ENCODE measurements at regions not wholly inside any gene's neighbourhood (a gene's known extent, or its start where the extent isn't known, plus 50 kb on each side); places are given as distances from the start of the nearest gene placed in this dataset.

DNA sequence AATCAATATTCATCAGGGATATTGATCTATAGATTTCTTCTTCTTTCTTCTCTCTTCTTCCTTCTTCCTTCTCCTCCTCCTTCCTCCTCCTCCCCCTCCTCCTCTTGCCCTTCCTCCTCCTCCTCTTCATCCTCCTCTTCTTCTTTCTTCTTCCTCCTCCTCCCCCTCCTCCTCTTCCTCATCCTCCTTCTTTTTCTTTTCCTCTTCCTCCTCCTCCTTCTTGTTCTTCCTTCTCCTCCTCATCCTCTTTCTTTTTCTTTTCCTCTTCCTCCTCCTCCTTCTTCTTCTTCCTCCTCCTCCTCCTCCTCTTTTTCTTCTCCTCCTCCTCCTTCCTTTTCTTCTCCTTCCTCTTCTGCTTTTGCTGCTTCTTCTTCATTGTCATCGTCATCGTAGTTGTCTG lies 52.4 kb upstream of the SERINC1 start:
- H3K27ac ChIP-seq: no peak overlapping the region
- TF ChIP-seq ZFX (IDR thresholded peaks at IDR 0.05): no peak
- TF ChIP-seq, protein P1, sequence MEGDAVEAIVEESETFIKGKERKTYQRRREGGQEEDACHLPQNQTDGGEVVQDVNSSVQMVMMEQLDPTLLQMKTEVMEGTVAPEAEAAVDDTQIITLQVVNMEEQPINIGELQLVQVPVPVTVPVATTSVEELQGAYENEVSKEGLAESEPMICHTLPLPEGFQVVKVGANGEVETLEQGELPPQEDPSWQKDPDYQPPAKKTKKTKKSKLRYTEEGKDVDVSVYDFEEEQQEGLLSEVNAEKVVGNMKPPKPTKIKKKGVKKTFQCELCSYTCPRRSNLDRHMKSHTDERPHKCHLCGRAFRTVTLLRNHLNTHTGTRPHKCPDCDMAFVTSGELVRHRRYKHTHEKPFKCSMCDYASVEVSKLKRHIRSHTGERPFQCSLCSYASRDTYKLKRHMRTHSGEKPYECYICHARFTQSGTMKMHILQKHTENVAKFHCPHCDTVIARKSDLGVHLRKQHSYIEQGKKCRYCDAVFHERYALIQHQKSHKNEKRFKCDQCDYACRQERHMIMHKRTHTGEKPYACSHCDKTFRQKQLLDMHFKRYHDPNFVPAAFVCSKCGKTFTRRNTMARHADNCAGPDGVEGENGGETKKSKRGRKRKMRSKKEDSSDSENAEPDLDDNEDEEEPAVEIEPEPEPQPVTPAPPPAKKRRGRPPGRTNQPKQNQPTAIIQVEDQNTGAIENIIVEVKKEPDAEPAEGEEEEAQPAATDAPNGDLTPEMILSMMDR (conservative IDR thresholded peaks at IDR 0.05): no peak

DNA sequence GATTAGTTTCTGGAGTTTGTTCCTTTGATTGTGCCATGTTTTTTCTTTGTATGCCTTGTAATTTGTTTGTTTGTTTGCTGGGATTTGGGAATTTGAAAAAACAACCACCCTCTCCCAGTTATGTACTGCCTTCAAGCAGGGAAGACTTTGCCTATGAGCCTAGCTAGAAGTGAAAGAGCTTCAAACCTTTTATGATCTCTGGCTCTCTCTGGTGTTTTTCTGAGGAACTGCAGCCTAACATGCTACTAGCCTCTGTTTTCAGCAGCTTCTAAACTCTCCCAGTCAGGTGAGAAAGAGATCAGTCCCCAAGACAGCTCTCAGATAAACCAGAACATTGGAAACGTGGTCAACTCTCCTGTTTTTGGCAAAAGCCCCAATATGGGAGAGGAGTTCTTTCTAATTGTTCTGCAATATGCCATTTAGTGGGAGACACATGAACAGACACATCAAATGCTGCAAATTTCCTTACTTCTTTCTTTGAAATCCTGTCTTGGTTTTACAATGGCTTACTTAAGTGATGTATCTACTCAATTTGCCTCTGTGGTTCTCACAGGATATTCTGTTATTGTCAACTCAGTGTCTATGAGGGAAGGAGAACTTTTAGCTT lies 58.9 kb upstream of the SERINC1 start:
- no peak for TF ChIP-seq ZFX (IDR thresholded peaks at IDR 0.05)
- TF ChIP-seq, protein P1 (conservative IDR thresholded peaks at IDR 0.05): peak; percentile 85
- no peak overlapping the region for H3K27ac ChIP-seq

DNA sequence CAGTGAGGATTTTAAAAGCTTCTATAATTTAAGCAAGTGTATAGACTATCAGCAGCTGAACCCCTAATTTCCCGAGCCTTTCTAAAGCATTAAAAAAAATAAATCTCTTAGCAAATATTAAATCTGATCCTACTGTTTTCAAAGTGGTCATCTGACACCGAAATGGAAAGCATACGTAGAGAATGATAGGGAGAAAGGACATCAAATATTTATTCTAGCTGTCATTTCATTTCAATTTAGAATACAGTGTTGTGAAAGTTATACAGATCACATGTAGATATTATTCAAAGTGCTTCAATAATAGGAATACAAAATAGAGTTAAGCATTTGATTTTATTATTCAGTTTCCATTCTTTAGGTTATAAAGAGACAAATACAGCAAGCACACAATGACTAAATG lies 61.9 kb upstream of the PKIB start:
- no peak for TF ChIP-seq ZFX (IDR thresholded peaks at IDR 0.05)
- TF ChIP-seq, protein P1 (conservative IDR thresholded peaks at IDR 0.05): no peak
- H3K27ac ChIP-seq: no peak overlapping the region

DNA sequence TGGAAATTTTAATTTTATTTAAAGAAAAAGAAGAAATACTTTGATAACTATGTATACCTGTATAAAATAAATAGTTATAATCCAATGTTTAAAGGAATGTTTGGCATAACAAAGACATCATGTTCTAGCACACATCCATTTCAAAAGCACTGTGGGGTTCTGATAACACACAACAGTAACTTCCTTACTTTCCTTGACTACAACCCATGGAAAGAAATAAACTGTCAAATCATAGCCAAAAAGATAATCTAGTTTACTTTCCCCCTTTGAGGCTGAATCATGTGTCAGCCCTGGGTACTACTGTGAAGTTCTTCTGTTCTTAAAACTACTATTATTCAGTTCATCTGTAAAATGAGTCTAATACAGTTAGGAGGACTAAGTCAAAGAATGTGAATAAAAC lies 61.4 kb upstream of the PKIB start:
- H3K27ac ChIP-seq: no peak overlapping the region
- no peak for TF ChIP-seq ZFX (IDR thresholded peaks at IDR 0.05)
- TF ChIP-seq, protein P1 (conservative IDR thresholded peaks at IDR 0.05): no peak

DNA sequence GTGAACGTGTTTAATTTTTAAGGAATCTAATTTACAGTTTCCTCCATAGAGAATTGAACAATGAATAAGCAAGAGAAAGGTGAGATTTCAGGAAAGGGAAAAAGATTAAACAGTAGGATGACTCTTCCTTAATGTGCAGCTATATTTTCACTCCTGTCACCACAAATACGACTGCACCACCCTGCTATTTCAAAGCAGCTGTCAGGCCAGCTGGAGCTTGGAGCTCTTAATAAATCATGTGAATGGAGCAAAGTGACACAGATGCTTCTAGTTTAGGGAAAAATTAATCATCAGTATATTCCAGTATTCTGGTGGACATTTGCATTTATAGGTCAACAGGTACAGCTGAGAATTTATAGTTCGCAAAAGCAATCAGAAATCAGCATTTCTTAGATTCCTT lies 56.5 kb upstream of the PKIB start:
- H3K27ac ChIP-seq: no peak overlapping the region
- TF ChIP-seq ZFX (IDR thresholded peaks at IDR 0.05): no peak
- TF ChIP-seq, protein P1 (conservative IDR thresholded peaks at IDR 0.05): no peak

DNA sequence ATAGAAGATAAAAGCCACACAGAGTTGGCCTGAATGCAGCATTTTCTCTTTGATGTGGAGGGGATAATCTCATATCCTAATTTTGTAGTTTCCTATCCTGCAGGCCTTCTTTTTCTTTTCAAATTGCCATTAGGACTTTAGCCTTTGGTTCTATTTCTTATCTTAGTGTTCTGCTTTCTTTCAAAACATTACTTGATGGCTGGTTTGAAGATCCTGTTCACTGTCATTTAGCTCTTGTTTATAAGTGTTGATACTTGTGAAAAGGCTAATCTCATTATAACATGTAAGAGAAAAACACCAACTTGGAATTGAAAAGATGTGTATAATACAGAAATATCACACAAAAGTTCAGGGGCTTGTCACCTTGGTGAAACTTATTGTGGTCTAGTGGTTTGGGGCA lies 54.6 kb upstream of the PKIB start:
- no peak overlapping the region for H3K27ac ChIP-seq
- TF ChIP-seq, protein P1 (conservative IDR thresholded peaks at IDR 0.05): no peak
- no peak for TF ChIP-seq ZFX (IDR thresholded peaks at IDR 0.05)

DNA sequence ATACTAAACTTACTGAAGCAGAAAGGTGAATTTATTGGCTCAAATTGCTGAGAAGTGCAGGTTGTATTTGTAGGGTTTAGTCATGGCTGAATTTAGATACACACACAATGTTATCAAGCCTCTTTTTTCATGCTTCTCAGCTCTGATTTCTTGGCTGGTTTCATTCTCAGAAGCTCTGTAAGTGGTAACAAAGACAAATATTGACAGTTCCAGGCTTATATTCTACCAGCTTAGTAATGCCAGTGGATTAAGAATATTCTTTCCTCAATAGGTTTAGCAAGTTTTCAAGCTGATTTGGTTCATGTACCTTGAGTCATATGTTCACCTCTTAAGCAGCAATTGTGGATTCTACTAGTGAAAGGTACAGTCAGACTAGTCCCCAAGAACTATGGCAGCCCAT lies 52.1 kb upstream of the PKIB start:
- H3K27ac ChIP-seq: no peak overlapping the region
- TF ChIP-seq, protein P1 (conservative IDR thresholded peaks at IDR 0.05): no peak
- TF ChIP-seq ZFX (IDR thresholded peaks at IDR 0.05): no peak

All from C4-2B (cell line).